NB4 (cell line): ENCODE measurements at regions not wholly inside any gene's neighbourhood (a gene's known extent, or its start where the extent isn't known, plus 50 kb on each side); places are given as distances from the start of the nearest gene placed in this dataset.
A peak's percentile ranks its signal among the peaks of the same experiment; 100 is the strongest.

Experiments
- DNase-seq: peaks from one replicate; pipeline ENCODE4 v3.0.0; 2010; ENCODE audit warnings: low read depth
- H3K4me3 ChIP-seq: one replicate; pipeline ENCODE4 v1.5.1; 2011; ENCODE audit warnings: mild to moderate bottlenecking, low read depth, low read length, moderate library complexity
- MAX ChIP-seq: IDR thresholded peaks from 2 replicates; pipeline ENCODE4 v1.6.1; 2011; ENCODE audit warnings: low read depth, low read length
- MYC ChIP-seq: IDR thresholded peaks from 2 replicates; pipeline ENCODE4 v1.6.1; 2011; ENCODE audit warnings: low read depth, low read length
- POLR2A ChIP-seq: IDR thresholded peaks from 2 replicates; pipeline ENCODE4 v1.6.1; 2011; ENCODE audit warnings: mild to moderate bottlenecking; ENCODE audit not compliant: insufficient read length; ENCODE audit errors: extremely low read depth
- TF ChIP-seq, protein P1 (sequence below): IDR thresholded peaks from one replicate; pipeline ENCODE4 v1.5.1; 2012; ENCODE audit warnings: low read depth, low read length

DNA sequence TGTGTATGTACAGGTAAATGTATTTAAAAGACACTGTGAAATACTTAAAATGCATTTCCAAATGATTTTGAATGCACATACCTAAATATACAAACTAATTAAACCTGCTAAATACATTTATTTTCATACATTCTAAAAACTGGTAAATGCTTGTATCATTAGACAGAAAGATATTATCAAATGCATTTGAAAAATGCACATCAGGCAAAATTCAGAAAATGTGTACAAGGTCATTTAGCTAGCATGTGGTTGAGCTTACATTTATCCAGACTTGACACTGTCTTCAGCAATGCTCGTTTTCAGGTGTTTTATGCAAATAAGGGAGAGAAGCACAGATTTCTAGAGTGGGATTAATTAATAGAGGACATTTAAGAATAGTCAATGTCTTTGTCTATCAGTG lies 374.2 kb downstream of the SUCLG1 start:
- TF ChIP-seq MYC (no peak), POLR2A (no peak), MAX (no peak)
- TF ChIP-seq, protein P1, sequence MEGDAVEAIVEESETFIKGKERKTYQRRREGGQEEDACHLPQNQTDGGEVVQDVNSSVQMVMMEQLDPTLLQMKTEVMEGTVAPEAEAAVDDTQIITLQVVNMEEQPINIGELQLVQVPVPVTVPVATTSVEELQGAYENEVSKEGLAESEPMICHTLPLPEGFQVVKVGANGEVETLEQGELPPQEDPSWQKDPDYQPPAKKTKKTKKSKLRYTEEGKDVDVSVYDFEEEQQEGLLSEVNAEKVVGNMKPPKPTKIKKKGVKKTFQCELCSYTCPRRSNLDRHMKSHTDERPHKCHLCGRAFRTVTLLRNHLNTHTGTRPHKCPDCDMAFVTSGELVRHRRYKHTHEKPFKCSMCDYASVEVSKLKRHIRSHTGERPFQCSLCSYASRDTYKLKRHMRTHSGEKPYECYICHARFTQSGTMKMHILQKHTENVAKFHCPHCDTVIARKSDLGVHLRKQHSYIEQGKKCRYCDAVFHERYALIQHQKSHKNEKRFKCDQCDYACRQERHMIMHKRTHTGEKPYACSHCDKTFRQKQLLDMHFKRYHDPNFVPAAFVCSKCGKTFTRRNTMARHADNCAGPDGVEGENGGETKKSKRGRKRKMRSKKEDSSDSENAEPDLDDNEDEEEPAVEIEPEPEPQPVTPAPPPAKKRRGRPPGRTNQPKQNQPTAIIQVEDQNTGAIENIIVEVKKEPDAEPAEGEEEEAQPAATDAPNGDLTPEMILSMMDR: no peak
- DNase-seq: no peak

DNA sequence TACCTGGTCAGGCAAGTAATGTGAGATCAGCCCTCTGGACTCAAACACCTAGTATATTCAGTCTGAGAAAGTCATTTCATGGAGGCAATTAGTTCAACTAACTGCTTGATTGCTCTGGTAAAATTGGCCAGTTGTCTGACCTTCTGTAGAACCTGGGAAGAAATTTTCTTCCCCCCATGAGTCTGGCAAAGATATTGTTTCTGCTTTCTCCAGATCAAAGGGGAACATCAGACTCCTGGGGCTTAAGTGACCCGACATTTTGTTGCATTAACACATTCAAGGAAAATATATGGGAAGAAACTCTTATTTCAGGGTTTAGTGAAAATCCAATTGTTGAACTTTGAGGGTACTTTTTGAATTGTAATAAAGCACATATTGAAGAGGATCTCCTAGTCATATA lies 375.1 kb downstream of the SUCLG1 start:
- no peak overlapping the region for H3K4me3 ChIP-seq
- no peak for DNase-seq
- TF ChIP-seq MYC (no peak), MAX (no peak), POLR2A (no peak)
- TF ChIP-seq, protein P1: no peak

More for the DNA sequence above, 374.2 kb downstream of the SUCLG1 start:
- H3K4me3 ChIP-seq: no peak overlapping the region

GRCh38 chr2:84078471-84078870 lies 380.6 kb downstream of the SUCLG1 start:
- TF ChIP-seq MYC: no peak
- TF ChIP-seq, protein P1: no peak
- no peak for TF ChIP-seq POLR2A
- no peak for TF ChIP-seq MAX
- no peak overlapping the region for H3K4me3 ChIP-seq
- no peak for DNase-seq

GRCh38 chr2:84077496-84077895 lies 381.6 kb downstream of the SUCLG1 start:
- TF ChIP-seq, protein P1: peak; percentile 59
- no peak for TF ChIP-seq MYC
- peak; percentile 46 for DNase-seq
- no peak overlapping the region for H3K4me3 ChIP-seq

DNA sequence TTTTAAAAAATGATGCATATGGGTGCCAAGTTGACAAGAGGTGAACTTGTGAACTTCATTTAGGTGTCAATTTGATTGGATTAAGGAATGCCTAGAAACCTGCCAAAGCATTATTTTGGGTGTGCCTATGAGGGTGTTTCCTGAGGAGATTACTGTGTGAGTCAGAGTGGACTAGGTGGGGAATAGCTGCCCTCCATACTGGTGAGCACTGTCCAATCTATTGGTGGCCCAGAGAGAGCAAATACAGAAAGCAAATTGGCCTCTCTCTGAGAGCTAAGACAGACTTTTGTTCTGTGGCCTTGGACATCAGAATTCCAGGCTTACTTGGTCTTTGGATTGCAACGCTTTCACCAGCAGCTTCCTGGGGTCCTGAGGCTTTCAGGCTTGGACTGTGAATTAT lies 388.0 kb downstream of the SUCLG1 start:
- no peak for DNase-seq
- TF ChIP-seq MAX (no peak), MYC (no peak)
- H3K4me3 ChIP-seq: no peak overlapping the region

- TF ChIP-seq MAX: no peak
- no peak for TF ChIP-seq MYC
- TF ChIP-seq POLR2A: no peak
- TF ChIP-seq, protein P1: no peak
- H3K4me3 ChIP-seq: no peak overlapping the region
- no peak for DNase-seq
These were observed 393.2 kb downstream of the SUCLG1 start for GRCh38 chr2:84065857-84066256.
